Stromal cell of bone marrow (primary cell): ENCODE measurements at regions not wholly inside any gene's neighbourhood (a gene's known extent, or its start where the extent isn't known, plus 50 kb on each side); places are given as distances from the start of the nearest gene placed in this dataset.
"Not testable (repeated sequence)": the region's sequence is repeated elsewhere in the genome, so short reads cannot be mapped to it uniquely, and the experiment has no call there.

Experiments
- DNase-seq: peaks from one replicate; pipeline ENCODE4 v3.0.0-alpha.2; 2012; ENCODE audit warnings: low read depth

DNA sequence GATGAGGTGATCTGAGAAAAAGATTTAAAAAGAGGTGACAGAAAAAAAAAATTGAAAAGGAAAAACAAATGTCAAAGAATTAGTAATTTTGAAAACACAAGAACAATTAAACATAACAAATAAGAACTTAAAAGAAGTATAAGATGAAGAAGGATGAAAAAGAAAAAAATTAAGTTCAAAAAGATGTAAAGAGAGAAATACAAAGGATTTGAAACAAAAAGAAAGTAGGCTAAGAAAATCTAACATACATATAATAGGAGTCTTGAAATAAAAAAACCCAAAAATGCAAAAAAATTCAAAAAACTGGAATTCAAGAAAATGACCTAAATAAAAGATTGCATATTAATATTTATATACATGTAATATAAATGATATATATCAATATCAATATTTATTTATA is 949.2 kb downstream of the MCTP2 start:
- no peak for DNase-seq

DNA sequence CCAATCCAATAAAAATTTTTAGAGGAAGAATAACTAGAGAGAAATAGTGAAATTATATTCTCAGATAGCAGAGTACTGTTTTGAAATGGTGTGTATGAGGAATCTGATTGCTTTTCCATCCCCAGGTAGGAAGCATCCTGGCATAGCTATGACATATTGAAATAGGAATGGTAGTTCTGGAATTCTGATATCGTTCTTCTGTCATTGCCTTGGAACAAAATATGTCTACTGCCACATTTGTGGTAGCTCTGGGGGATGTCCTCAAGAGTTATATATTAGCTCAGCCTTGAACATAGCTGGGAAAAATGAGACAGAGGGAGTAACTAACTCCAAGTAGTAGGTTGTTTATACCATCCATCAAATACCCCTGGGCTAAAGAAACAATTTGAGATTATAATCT is 950.7 kb downstream of the MCTP2 start:
- no peak for DNase-seq

DNA sequence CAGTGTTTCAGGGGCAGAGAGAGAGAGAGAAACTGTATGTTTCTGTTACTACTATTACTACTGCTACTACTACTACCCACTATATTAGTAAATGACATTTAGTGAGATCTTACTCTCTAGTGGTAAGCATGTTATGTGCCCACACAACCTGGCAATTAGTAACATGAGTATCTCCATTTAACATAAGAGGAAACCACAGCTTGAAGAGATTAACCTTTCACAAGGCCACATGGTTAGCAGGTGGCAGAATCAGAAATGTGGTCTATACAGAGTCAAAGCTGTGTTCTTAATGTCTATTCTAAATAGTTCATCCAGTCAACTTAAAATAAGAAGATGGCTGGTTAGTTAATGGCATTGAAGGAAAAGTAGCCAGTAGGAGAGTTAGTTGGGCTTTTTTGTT is 961.6 kb downstream of the MCTP2 start:
- DNase-seq: no peak

DNA sequence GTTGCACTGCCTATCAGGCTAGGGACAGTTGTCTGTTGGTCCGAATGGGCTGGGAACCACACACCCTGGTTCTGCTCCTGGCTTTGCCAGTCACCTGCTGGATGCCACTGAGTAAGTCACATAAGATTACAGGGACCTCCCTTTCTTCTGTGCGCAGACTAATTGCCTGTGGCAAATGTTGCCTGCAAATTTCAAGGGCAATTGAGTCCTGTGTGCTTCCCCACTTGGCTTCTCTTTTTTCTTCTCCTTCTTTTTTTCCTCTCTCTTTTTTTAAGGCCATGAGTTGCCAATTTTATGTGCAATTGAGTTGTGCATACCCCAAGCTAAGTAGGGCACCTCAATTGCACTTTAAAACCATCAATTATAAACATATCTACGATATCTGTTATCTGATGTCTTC is 963.4 kb downstream of the MCTP2 start:
- no peak for DNase-seq

DNA sequence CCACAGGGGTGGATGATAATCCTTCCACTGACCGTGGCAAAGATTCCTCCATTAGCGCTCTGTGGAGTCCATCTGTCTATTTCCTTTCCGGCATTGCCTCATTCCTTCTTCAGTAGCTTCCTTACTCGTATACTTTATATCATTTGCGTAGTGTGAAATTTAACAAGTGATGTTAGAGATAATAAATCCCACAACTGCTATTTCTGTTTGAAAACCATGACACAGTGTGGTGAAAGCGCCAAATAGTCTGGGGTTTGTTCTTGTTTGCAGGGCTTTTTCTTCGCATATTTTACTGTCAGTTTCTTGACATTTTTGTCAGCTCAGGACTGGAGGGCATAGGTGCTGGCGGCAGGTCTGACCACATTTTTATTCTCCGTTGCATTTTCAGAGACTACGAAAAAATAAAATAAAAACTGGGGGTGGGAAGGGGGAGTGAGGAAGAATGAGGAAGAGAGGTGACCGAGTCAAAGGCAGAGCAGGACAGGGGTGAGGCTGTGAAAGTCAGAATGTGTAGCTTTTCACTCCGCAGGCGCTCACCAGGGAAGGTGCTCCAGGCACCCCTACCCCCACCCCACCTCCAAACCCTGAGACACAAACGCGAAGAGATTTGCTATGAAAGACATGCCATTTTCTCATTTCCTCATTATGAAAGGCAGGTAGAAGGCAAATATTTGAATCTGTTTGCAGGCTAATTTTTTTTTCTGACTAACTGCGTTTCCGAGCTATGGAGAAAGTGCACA is 965.0 kb downstream of the MCTP2 start:
- DNase-seq: no peak

DNA sequence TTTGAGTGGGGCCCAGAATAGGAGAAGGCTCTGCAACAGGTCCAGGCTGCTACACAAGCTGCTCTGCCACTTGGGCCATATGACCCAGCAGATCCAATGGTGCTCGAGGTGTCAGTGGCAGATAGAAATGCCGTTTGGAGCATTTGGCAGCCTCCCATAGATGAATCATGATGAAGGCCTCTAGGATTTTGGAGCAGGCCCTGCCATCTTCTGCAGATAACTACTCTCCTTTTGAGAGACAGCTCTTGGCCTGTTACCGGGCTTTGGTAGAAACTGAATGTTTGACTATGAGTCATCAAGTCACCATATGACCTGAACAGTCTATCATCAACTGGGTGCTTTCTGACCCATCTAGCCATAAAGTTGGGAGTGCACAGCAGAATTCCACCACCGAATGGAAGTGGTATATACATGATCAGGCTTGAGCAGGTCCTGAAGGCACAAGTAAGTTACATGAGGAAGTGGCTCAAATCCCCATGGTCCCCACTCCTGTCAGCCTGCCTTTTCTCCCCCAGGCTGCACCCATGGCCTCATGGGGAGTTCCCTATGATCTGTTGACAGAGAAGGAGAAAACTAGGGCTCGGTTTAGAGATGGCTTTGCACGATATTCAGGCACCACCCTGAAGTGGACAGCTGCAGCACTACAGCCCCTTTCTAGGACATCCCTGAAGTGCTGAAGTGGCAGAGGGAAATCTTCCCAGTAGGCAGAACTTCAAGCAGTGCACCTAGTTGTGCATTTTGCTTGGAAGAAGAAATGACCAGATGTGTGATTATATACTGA is 971.4 kb downstream of the MCTP2 start:
- peak; percentile 3 for DNase-seq

DNA sequence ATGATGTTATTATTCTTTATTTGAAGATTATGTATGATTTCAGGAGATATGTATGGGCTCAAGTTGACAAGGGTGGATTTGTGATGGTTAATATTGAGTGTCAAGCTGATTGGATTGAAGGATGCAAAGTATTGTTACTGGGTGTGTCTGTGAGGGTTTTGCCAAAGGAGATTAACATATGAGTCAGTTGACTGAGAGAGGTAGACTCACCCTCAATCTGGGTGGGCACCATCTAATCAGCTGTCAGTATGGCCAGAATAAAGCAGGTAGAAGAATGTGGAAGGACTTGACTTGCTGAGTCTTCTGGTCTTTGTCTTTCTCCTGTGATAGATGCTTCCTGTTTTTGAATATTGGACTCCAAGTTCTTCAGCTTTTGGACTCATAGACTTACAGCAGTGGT is 973.7 kb downstream of the MCTP2 start:
- DNase-seq: no peak

DNA sequence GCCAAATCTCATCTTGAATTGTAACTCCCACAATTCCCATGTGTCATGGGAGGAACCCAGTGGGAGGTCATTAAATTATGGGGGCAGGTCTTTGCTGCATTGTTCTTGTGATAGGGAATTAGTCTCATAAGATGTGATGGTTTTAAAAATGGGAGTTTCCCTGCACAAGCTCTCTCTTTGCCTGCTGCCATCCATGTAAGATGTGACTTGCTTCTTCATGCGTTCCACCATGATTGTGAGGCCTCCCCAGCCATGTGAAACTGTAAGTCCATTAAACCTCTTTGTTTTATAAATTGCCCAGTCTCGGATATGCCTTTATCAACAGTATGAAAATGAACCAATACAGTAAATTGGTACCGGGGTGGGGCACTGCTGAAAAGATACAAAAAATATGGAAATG is 974.5 kb downstream of the MCTP2 start:
- not testable (repeated sequence) for DNase-seq

DNA sequence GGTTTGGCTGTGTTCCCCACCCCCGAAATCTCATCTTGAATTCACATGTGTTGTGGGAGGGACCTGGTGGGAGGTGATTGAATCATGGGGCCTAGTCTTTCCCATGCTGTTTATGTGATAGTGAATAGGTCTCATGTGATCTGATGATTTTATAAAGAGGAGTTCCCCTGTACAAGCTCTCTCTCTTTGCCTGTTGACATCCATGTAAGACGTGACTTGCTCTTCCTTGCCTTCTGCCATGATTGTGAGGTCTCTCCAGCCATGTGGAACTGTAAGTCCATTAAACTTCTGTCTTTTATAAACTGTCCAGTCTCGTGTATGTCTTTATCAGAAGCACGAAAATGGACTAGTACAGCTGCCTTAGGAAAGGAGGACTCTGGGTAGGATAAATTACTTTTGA is 976.7 kb downstream of the MCTP2 start:
- no peak for DNase-seq

DNA sequence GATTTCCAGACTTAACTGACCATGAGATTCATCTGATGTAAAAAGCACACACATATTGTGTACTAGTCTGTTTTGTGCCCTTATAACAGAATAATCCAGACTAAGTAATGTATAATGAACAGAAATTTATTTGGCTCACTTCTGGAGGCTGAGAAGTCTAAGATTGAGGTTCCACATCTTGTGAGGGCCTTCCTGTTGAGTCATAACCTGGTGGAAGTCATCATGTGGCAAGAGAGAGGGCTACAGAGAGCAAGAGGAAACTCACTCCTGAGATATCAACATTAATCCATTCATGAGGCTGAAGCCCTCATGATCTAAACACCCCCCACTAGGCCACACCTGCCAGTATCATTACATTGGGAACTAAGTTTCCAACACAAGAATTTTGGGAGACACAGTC is 977.6 kb downstream of the MCTP2 start:
- no peak for DNase-seq

DNA sequence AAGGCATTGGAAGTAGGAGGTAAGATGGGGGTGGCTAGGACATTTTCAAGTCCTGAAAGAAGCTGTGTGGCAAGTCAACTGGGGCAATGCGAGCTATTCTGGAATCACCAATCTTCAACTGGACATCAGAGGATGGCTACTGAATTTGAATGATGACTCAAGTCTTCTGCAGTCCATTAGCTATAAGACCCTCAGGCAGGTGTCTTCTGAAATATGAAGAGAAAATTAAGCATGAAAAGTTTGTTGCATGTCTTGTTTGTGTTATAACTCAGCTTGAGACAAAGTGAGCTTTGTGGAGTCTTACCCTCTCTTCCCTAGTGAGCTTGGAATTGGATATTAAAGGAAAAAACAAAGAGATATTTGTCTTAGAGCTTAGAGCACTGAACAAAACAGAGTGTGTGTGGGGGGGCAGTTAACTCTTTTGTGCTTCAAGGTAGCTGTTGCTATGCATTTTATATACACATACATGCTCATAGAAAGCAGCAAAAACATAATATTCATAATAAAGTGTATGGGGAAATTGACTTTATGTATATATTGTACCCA is 979.1 kb downstream of the MCTP2 start:
- no peak for DNase-seq

DNA sequence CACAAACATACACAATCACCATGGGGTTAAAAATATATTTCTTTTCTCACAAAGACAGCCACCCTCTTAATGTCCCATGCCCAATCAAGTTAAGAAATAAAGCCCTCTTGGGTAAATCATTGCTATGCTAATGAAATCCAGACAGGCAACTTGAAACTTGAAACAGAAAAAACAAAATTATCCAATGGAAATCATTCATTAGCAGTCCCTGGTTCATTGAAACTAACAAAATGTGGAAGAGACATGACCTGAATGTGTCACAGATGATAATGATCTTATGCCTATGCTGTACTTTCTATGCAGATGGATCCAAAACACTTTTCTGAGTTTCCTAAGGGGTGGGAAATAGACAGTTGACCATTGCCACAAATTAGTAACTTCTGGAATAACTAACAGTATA is 983.7 kb downstream of the MCTP2 start:
- DNase-seq: no peak

DNA sequence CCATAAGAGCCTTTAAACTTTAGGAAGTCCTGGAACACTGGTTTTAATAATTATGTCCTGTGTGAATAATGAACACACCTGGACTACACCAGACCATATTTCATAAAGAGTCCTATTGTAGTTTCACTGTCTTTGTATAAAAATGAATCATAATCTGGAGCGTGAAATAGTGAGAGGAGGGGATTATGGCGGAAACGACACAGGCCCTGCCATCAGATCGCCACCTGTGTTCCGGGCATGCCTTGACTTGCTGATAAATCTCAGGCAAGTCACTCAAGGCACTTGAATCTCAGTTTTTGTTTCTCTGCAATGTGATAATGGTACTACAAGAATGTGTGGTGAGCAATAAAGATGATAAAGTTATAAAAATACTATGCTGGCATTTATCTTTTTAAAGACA is 995.5 kb downstream of the MCTP2 start:
- DNase-seq: no peak

DNA sequence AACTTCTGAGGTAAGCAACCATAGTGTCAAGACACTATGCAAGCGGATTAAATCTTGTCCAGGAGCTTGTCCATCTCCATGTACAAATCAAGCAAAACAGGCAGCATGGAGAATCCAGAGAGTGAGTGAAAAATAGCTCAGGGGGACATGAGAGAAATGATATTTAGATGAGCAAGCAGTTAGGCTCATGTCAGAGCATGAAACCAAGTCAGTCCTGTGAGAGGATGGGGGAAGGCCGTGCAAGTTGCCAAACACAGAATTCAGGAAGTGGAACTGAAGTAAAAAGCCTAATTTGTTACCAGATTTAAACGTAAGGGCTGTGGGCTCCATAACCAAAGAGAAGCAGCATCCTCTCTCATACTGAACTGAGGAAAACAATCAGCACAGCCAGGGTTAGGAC is 995.9 kb downstream of the MCTP2 start:
- no peak for DNase-seq

DNA sequence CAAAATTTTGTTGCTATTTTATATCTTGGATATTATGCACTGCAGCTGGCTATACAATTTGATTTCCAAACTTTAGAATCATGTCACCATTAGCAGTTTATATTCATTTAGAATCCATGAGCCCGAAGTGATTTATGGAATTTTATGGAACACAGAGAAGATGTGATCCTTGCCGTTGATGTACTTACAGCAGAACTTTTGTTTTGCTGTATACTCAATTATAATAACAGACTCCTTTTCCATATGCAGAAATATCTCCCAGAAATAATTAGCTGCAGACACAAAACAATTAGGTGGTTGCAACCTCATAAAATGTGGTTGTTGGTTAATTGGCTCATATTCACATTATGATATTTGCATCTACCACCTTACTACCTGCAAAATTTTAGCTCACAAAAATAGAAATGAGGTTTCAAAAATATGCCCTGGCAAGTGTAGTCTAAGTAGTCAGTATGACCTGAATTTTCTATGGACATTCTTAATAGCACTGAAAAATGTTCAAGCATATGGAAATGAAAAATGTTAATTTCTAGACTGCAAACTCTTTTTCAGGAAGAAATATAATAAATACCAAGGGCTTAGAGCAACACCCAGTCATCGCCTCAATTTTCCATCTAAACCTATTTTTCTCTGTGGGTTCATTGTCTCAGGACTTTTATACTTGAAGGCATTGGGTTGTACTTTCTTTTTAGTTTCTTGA is 997.6 kb downstream of the MCTP2 start:
- DNase-seq: no peak

DNA sequence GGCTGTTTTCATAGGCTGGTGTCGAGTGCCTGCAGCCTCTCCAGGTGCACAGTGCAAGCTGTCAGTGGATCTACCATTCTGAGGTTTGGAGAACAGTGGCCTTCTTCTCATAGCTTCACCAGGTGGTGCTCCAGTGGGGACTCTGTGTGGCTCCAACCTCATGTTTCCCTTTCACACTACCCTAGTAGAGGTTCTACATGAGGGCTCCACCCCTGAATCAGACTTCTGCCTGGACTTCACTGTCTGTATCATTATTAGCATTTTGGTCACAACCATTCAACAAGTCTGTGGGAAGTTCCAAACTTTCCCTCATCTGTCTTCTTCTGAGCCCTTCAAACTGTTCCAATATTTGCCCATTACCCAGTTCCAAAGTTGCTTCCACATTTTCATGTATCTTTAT is 1003.7 kb downstream of the MCTP2 start:
- DNase-seq: no peak

DNA sequence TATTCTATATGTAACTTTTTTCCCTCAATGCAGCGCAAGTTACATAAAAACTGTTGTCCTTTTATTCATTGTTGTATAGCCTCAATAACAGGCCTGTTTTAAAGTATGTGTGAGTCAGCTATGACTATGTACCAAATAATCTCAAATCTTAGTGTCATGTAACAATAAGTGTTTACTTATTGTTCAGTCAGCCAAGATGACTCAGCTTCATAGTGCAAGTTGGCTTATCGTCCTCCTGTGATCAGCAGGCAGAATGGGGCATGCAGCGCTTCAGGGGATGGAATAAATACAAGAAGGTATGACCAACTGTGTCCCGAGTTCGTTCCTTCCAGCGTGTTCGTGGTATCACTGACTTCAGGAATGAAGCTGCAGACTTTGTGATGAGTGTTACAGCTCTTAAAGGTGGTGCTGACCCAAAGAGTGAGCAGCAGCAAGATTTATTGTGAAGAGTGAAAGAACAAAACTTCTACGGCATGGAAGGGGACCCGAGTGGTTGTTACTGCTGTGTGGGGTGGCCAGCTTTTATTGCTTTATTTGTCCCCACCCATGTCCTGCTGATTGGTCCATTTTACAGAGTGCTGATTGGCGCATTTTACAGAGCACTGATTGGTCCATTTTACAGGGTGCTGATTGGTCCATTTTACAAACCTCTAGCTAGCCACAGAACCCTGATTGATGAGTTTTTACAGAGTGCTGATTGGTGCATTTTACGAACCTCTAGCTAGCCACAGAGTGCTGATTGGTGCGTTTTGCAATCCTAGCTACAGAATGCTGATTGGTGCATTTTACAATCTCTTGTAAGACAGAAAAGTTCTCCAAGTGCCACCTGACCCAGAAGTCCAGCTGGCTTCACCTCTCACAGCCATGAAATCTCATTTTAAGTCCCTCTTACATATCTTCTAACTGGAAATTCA is 1016.0 kb downstream of the MCTP2 start:
- peak; percentile 72 for DNase-seq

DNA sequence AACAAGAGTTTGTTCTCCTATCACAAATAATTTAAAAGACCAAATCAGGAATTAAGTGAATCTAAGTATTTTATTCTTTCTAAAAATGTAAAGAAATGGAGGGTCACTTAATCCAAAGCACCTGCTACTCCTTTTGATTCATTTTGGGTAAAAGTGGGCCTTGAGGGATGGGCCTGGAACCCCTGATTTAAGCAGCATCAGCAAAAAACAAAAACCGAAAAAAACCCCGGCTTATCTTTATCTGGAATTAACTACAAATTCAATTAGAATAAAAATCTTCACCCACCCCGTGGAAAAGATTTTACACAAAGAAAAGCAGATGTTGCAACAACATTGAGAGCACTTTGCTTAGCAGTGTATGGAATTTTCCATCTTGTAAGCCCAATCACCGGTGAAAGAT is 1018.2 kb downstream of the MCTP2 start:
- no peak for DNase-seq

DNA sequence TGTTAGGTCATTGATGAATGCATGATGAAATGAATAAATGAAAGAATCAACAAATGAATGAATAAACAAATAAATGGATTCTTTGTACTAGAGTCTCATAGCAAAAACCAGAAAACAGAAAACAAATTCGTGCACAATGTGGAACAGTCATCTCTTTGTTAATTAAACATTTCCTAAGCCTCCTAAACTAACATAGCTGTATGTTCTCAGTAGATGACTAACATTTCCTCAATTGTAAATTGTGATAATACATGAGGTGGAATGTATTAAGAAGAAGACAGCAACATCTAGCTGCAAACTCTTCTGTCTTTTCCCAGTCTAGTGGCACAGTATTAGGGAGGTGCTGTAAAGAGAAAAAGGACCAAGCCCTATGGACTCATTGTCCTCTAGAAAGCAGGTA is 1021.0 kb downstream of the MCTP2 start:
- DNase-seq: no peak

DNA sequence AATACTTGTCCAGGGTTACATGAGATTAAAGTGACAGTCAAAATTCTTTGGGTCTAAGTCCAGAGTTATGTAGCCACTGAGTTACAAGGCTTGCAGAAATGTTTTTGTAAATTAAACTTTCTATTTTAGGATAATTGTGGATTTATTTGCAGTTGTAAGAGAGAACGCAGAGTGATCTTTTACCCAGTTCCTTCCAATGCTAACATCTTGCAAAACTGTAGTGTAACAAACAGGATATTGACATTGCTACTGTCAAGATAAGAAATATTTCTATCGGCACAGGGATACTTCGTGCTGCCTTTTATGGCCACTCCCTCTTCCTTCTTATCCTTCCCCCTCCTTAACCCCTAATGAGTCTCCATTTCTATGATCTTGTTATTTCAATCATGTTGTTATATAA is 1022.9 kb downstream of the MCTP2 start:
- no peak for DNase-seq

DNA sequence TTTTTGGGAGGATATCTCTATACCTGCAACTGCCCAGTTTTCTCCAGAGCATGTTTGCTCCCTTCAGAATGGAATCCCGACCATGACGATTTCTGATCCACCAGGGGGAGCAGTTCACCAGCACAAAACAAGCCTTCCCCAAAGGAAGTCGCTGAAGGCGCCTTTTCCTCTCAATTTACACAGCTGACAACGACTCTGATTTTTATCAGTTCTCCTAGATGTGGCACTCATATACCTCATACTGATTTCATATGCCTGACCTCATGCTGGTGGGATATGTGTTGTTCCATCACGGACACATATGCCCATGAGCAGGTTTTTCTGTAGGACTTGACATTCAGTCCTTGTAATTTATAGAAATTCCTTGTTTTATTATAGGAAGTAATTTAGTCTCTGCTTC is 1028.2 kb downstream of the MCTP2 start:
- DNase-seq: peak; percentile 59

DNA sequence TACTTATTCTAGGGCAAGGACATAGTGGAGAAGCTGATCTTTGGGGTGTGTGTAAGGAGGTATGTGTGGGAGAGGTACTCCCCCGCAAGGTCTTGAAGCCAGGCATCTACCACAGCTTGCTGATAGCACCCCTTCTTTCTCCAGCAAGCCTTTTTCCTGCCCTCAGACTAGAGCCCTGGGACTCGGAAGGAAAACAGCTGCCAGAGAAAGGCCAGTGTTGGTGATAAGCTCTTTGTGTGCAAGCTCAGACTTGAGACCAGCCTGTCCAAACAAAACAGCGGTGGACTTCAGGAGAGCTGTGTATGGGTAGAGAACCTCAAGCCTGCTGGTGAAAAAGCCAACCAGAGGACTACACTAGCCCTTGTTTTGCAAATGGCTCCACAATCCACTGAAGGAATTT is 1028.6 kb downstream of the MCTP2 start:
- no peak for DNase-seq
